ENCODE measurements at regions not wholly inside any gene's neighbourhood (a gene's known extent, or its start where the extent isn't known, plus 50 kb on each side); places are given as distances from the start of the nearest gene placed in this dataset.

GRCh38 chr4:151611960-151612359 is 148.8 kb downstream of the GATB start:
- TF ChIP-seq YY1 (IDR thresholded peaks at IDR 0.05) = no peak
- TF ChIP-seq RAD21 (IDR thresholded peaks at IDR 0.05) = no peak
- no peak for TF ChIP-seq CTCF (IDR thresholded peaks at IDR 0.05; ENCODE audit: low read depth, low read length, missing input control)
- no peak for TF ChIP-seq TAF1 (conservative IDR thresholded peaks at IDR 0.05)
- no peak for TF ChIP-seq REST (IDR thresholded peaks at IDR 0.05)
- TF ChIP-seq, protein P1, sequence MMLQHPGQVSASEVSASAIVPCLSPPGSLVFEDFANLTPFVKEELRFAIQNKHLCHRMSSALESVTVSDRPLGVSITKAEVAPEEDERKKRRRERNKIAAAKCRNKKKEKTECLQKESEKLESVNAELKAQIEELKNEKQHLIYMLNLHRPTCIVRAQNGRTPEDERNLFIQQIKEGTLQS (IDR thresholded peaks at IDR 0.05) = no peak
- TF ChIP-seq, protein P2, sequence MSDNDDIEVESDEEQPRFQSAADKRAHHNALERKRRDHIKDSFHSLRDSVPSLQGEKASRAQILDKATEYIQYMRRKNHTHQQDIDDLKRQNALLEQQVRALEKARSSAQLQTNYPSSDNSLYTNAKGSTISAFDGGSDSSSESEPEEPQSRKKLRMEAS (IDR thresholded peaks at IDR 0.05) = no peak
